HG03095 (cell line): ENCODE measurements at regions not wholly inside any gene's neighbourhood (a gene's known extent, or its start where the extent isn't known, plus 50 kb on each side); places are given as distances from the start of the nearest gene placed in this dataset.

Experiments used
- ATAC-seq: cut with Tn5 transposase; IDR thresholded peaks from one replicate; pipeline ENCODE4 v1.9.1; 2021; ENCODE audit warnings: moderate library complexity; ENCODE audit not compliant: unreplicated experiment

GRCh38 chr18:60753753-60754152 is 381.2 kb upstream of the MC4R start:
- no peak for ATAC-seq

- no peak for ATAC-seq
These were observed 381.9 kb upstream of the MC4R start for GRCh38 chr18:60754413-60755009.

GRCh38 chr18:60755134-60755533 is 382.6 kb upstream of the MC4R start:
- no peak for ATAC-seq

- no peak for ATAC-seq
These were observed 403.4 kb upstream of the MC4R start for GRCh38 chr18:60775978-60776377.

GRCh38 chr18:60784161-60784560 is 411.6 kb upstream of the MC4R start:
- no peak for ATAC-seq

GRCh38 chr18:60794802-60795201 is 422.2 kb upstream of the MC4R start:
- ATAC-seq: no peak

GRCh38 chr18:60804415-60804814 is 431.8 kb upstream of the MC4R start:
- no peak for ATAC-seq

GRCh38 chr18:60809937-60810336 is 437.4 kb upstream of the MC4R start:
- no peak for ATAC-seq

- ATAC-seq: no peak
These were observed 440.3 kb upstream of the MC4R start for GRCh38 chr18:60812921-60813320.

- no peak for ATAC-seq
These were observed 453.8 kb upstream of the MC4R start for GRCh38 chr18:60826346-60826745.

- no peak for ATAC-seq
These were observed 459.4 kb upstream of the MC4R start for GRCh38 chr18:60831971-60832370.

- ATAC-seq: no peak
These were observed 466.1 kb upstream of the MC4R start for GRCh38 chr18:60838677-60839076.

GRCh38 chr18:60846396-60846795 is 473.8 kb upstream of the MC4R start:
- ATAC-seq: no peak

GRCh38 chr18:60847517-60847916 is 474.9 kb upstream of the MC4R start:
- no peak for ATAC-seq

GRCh38 chr18:60861575-60861974 is 471.7 kb upstream of the CDH20 start:
- ATAC-seq: no peak

- ATAC-seq: no peak
These were observed 470.2 kb upstream of the CDH20 start for GRCh38 chr18:60862988-60863387.

- ATAC-seq: no peak
These were observed 467.4 kb upstream of the CDH20 start for GRCh38 chr18:60865801-60866200.

- no peak for ATAC-seq
These were observed 462.7 kb upstream of the CDH20 start for GRCh38 chr18:60870261-60871153.

- no peak for ATAC-seq
These were observed 460.8 kb upstream of the CDH20 start for GRCh38 chr18:60872434-60872833.

GRCh38 chr18:60873708-60874107 is 459.5 kb upstream of the CDH20 start:
- ATAC-seq: no peak

- ATAC-seq: no peak
These were observed 457.2 kb upstream of the CDH20 start for GRCh38 chr18:60875957-60876507.

GRCh38 chr18:60880184-60880583 is 453.0 kb upstream of the CDH20 start:
- ATAC-seq: no peak
